ENCODE measurements at regions not wholly inside any gene's neighbourhood (a gene's known extent, or its start where the extent isn't known, plus 50 kb on each side); places are given as distances from the start of the nearest gene placed in this dataset.
"Not testable (repeated sequence)": the region's sequence is repeated elsewhere in the genome, so short reads cannot be mapped to it uniquely, and the experiment has no call there.

DNA sequence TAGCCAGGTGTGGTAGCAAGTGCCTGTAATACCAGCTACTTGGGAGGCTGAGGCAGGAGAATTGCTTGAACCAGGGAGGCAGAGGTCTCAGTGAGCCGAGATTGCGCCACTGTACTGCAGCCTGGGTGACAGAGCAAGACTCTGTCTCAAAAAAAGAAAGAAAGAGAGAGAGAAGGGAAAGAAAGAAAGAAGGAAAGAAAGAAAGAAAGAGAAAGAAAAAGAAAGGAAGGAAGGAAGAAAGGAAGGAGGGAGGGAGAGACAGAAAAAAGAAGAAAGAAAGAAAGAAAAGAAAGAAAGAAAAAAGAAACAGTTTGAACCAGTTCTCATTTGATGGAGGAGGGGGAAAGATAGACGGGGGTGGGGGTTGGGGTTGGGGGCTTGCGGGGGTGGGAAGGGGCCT lies 59.6 kb upstream of the HSPA9 start:
- DNase-seq (ENCODE audit: extremely low read depth in 1 of 11, low read depth in 9 of 11, low spot score in 4 of 11): not testable (repeated sequence)

DNA sequence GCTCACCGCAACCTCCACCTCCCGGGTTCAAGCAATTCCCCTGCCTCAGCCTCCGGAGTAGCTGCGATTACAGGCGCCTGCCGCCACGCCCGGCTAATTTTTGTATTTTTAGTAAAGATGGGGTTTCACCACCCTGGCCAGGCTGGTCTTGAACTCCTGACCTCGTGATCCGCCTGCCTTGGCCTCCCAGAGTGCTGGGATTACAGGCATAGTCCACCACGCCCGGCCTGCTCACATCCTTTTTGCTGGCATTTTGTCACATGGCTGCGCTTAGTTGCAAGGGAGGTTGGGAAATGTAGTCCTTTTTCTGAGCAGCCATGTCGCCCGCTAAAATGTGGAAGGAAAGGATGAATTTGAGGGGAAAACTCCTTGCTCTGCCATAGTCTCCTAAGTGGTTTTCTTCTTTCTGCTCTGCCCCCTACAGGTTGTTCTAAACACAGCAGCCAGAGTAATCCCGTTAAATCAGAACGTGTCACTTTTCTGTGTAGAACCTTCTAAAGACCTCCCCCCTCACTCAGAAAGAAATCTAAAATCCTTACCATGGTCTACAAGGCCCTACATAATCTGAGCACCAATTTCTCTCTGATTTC lies 57.8 kb upstream of the HSPA9 start:
- DNase-seq (ENCODE audit: extremely low read depth in 1 of 11, low read depth in 9 of 11, low spot score in 4 of 11): peak in 9 of 11 donors; percentile 35 to 82 (median 60)

DNA sequence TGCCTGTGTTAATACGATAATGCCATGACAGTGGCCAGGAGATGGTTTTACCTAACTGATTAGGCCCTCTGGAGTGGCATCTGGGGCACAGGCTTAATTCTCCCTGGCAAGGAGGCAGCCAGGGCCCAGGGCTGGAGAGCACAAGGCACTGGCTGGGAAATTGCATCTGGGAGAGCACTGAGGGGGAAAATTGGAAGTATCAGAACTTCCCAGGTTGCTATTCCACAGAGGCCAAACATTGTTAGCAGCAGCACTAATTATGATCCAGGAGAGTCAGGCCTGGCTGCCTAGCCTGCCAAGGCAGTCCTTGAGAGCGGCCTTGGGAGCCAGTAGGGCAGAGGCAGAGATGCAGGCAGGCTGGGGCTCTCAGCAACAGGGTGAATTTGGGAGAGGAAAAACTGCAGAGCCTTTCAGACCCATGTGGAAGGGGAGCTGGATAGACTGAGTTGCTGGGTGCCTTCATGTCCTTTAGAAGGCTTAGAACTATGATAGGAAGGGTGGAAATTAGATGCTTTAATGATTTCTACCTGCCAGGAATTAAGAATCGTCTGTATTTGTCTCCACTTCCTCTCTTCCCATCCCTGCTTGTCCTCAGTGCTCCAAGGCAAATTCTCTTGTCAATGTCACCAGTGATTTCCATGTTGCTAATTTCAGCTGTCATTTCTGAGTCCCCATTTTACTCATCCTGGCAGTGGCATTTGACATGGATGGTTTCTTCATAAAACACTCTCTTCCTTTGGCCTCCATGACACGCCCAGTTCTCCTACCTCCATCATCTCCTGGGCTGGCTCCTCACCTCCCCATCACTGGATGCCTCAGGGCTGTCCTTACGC lies 56.1 kb upstream of the HSPA9 start:
- no peak for DNase-seq (ENCODE audit: extremely low read depth in 1 of 11, low read depth in 9 of 11, low spot score in 4 of 11)

DNA sequence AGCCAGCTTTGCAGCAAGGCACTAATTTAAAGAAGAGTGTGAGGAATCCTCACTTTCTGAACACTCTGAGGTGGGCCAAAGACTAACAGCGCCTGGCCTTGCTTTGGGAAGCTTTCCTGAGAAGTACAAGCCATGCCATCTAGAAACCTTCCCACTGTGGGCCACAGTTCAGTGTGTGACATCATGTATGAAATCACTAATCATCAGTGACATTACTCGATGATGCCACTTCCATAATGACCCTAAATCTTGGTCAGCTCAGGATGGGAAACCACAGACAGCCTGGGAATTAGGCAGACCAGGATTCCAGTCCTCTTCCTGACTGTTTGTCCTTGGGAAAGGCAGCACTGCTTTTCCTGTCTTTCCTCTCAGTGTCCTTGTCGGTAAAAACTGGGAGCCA lies 54.2 kb upstream of the HSPA9 start:
- no peak for DNase-seq (ENCODE audit: extremely low read depth in 1 of 11, low read depth in 9 of 11, low spot score in 4 of 11)

DNA sequence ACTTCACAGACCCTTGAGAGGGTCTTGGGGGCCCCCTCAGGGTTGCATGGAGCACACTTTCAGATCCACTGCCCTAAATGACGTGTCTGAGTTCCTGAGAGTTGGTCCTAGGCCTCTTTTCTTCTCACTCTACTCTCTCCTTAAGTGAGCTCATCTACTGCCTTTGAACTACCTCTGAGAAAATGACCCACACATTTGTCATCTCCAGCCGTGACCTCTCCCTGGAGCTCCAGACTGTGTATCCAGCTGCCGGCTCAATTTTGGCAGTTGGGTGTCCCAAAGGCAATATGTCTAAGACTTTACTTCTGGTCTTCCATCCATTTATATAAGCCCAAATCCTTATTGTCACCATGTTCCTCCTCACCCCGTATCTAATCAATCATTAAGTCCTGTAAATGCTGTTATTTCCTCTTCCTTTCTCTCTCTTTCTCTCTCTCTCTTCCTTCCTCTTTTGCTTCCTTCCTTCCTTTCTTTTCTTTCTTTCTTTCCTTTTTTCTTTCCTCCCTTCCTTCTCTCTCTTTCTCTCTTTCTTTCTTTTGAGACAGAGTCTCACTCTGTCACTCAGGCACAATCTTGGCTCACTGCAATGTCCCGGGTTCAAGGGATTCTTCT lies 51.2 kb upstream of the HSPA9 start:
- no peak for DNase-seq (ENCODE audit: extremely low read depth in 1 of 11, low read depth in 9 of 11, low spot score in 4 of 11)

DNA sequence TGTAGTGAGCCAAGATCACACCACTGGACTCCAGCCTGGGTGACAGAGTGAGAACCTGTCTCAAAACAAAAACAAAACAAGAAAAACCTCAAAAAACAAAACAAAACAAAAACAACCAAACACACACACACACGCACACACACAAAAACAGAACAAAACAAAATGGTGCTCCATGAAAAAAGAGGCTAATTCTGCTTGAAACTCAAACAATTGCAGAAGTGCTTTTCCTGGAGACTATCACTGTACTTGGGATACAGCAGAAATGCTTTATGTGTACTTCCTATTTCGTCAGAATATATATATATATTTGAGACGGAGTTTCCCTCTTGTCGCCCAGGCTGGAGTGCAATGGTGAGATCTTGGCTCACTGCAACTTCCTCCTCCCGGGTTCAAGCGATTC lies 49.9 kb upstream of the HSPA9 start:
- no peak for DNase-seq (ENCODE audit: extremely low read depth in 1 of 11, low read depth in 9 of 11, low spot score in 4 of 11)

Data from renal cortex interstitium (tissue), 11 donors.